H1 (cell line): ENCODE measurements at regions not wholly inside any gene's neighbourhood (a gene's known extent, or its start where the extent isn't known, plus 50 kb on each side); places are given as distances from the start of the nearest gene placed in this dataset.
A peak's percentile ranks its signal among the peaks of the same experiment; 100 is the strongest.

Experiments
- CTCF ChIA-PET: fragments of 300-600 bp; sonication (Branson Sonifier 250); formaldehyde crosslinking; loops from one replicate; lab custom pipeline; 2021; ENCODE audit not compliant: partially characterized antibody; lab: Charles Lee
- POLR2A ChIA-PET: fragments of 300-600 bp; sonication (Branson Sonifier 250); formaldehyde crosslinking; loops from one replicate; lab custom pipeline; 2021; ENCODE audit warnings: inconsistent platforms; ENCODE audit not compliant: partially characterized antibody; lab: Charles Lee
- DNase-seq, 2 experiments: peaks; one replicate each; pipeline versions ENCODE4 v3.0.0 to v3.0.0-alpha.2; 2010 to 2022; ENCODE audit warnings: low spot score in 2 of 2, low read depth in 1 of 2, mixed read lengths in 1 of 2
- FAIRE-seq: peaks from 2 replicates; lab custom pipeline; 2011; peaks lifted over from hg19 to GRCh38; lab: Jason Lieb, UNC
- H2AFZ ChIP-seq: 2 replicates; pipeline ENCODE4 v1.8.1; 2012; ENCODE audit warnings: low read length, inconsistent platforms
- H2AK5ac ChIP-seq: 2 replicates; pipeline ENCODE4 v1.6.1; 2013; ENCODE audit warnings: low read depth, low read length
- H2BK120ac ChIP-seq: replicated peaks from 2 replicates; pipeline ENCODE3; 2013; ENCODE audit warnings: low read depth, low read length, inconsistent platforms
- H2BK12ac ChIP-seq: 2 replicates; pipeline ENCODE4 v1.6.1; 2013; ENCODE audit warnings: low read depth, low read length
- H2BK15ac ChIP-seq: 2 replicates; pipeline ENCODE4 v1.6.1; 2013; ENCODE audit warnings: low read length
- H2BK20ac ChIP-seq: 2 replicates; pipeline ENCODE4 v1.6.1; 2013; ENCODE audit warnings: low read length
- H2BK5ac ChIP-seq: 2 replicates; pipeline ENCODE4 v1.6.1; 2013; ENCODE audit warnings: low read depth, low read length
- H3K14ac ChIP-seq: 2 replicates; pipeline ENCODE4 v1.6.1; 2013; ENCODE audit warnings: inconsistent platforms; ENCODE audit not compliant: insufficient read length
- H3K18ac ChIP-seq: 2 replicates; pipeline ENCODE4 v1.6.1; 2013; ENCODE audit warnings: low read length; ENCODE audit errors: extremely low read depth
- H3K23ac ChIP-seq: 2 replicates; pipeline ENCODE4 v1.6.1; 2013; ENCODE audit warnings: inconsistent platforms; ENCODE audit not compliant: insufficient read length
- H3K23me2 ChIP-seq: 2 replicates; pipeline ENCODE4 v1.6.1; 2013; ENCODE audit warnings: low read depth, low read length
- H3K27ac ChIP-seq: 2 replicates; pipeline ENCODE4 v1.6.1; 2011; ENCODE audit warnings: low read depth, low read length, inconsistent platforms
- H3K27me3 ChIP-seq, 4 experiments: replicated peaks in 1 of 4; 1 replicate in 1 of 4; 2 replicates in 3 of 4; pipeline versions ENCODE4 v1.6.1 to v1.8.1; 2011 to 2013; ENCODE audit warnings: low read length in 3 of 4, mild to moderate bottlenecking in 3 of 4, inconsistent platforms in 2 of 4, mixed read lengths in 2 of 4, moderate library complexity in 1 of 4; ENCODE audit not compliant: control insufficient read depth in 3 of 4, insufficient read depth in 3 of 4; ENCODE audit errors: extremely low read depth in 1 of 4
- H3K36me3 ChIP-seq, 4 experiments: 2 replicates each; pipeline versions ENCODE4 v1.6.1 to v1.8.1; 2011 to 2013; ENCODE audit warnings: mild to moderate bottlenecking in 4 of 4, low read length in 3 of 4, moderate library complexity in 2 of 4, control low read depth in 1 of 4, inconsistent platforms in 1 of 4; ENCODE audit not compliant: insufficient read depth in 4 of 4, control insufficient read depth in 2 of 4
- H3K4ac ChIP-seq: replicated peaks from 2 replicates; pipeline ENCODE3; 2013; ENCODE audit warnings: low read length, low read depth, mixed read lengths, inconsistent platforms; ENCODE audit not compliant: insufficient read length
- H3K4me1 ChIP-seq, 4 experiments: replicated peaks in 1 of 4; 1 replicate in 1 of 4; 2 replicates in 3 of 4; pipeline versions ENCODE4 v1.6.1 to v1.8.1; 2011 to 2013; ENCODE audit warnings: low read length in 3 of 4, inconsistent platforms in 2 of 4, mixed read lengths in 1 of 4; ENCODE audit not compliant: insufficient read depth in 4 of 4, control insufficient read depth in 3 of 4
- H3K4me2 ChIP-seq, 2 experiments: 2 replicates each; pipeline versions ENCODE4 v1.6.1 to v1.8.1; 2011 to 2013; ENCODE audit warnings: low read depth in 2 of 2, low read length in 2 of 2, control low read depth in 1 of 2, inconsistent platforms in 1 of 2, mild to moderate bottlenecking in 1 of 2; ENCODE audit not compliant: insufficient read depth in 1 of 2
- H3K4me3 ChIP-seq, 4 experiments: fragments of 200-600, 300-600 bp in 1 of 4; sonication (generic), shearing (Covaris generic), sonication (Bioruptor Twin) in 1 of 4; 2 replicates each; pipeline versions ENCODE4 v1.5.1 to v1.8.1; 2011 to 2016; ENCODE audit warnings: low read length in 4 of 4, low read depth in 3 of 4, control low read depth in 2 of 4, inconsistent platforms in 2 of 4, mild to moderate bottlenecking in 2 of 4, mixed read lengths in 1 of 4, moderate library complexity in 1 of 4; ENCODE audit not compliant: insufficient read depth in 2 of 4; ENCODE audit errors: extremely low read depth in 1 of 4
- H3K56ac ChIP-seq: replicated peaks from 2 replicates; pipeline ENCODE3; 2013; ENCODE audit warnings: low read depth, mild to moderate bottlenecking, mixed read lengths, low read length, inconsistent platforms; ENCODE audit not compliant: insufficient read length
- H3K79me1 ChIP-seq: 2 replicates; pipeline ENCODE4 v1.6.1; 2013; ENCODE audit warnings: low read depth, low read length, control low read depth
- H3K79me2 ChIP-seq, 2 experiments: 2 replicates each; pipeline versions ENCODE4 v1.6.1 to v1.8.1; 2012 to 2013; ENCODE audit warnings: low read length in 2 of 2, mild to moderate bottlenecking in 2 of 2, inconsistent platforms in 1 of 2; ENCODE audit not compliant: insufficient read depth in 2 of 2, control insufficient read depth in 1 of 2
- H3K9ac ChIP-seq, 4 experiments: replicated peaks in 1 of 4; 1 replicate in 1 of 4; 2 replicates in 3 of 4; pipeline versions ENCODE4 v1.6.1 to v1.8.1; 2011 to 2013; ENCODE audit warnings: low read depth in 3 of 4, low read length in 3 of 4, control low read depth in 2 of 4, mild to moderate bottlenecking in 2 of 4, moderate library complexity in 2 of 4, inconsistent platforms in 1 of 4; ENCODE audit errors: extremely low read depth in 1 of 4
- H3K9me3 ChIP-seq, 2 experiments: 2 replicates each; pipeline versions ENCODE4 v1.6.1 to v1.8.1; 2012 to 2013; ENCODE audit warnings: mild to moderate bottlenecking in 2 of 2, moderate library complexity in 2 of 2, control low read depth in 1 of 2, inconsistent platforms in 1 of 2, low read depth in 1 of 2, low read length in 1 of 2, mixed read lengths in 1 of 2; ENCODE audit not compliant: insufficient read depth in 2 of 2
- H4K20me1 ChIP-seq, 2 experiments: replicated peaks in 1 of 2; 2 replicates each; pipeline versions ENCODE3 to v1.8.1; 2011 to 2013; ENCODE audit warnings: inconsistent platforms in 2 of 2, low read length in 2 of 2, mild to moderate bottlenecking in 1 of 2; ENCODE audit not compliant: insufficient read depth in 2 of 2, control insufficient read depth in 1 of 2
- H4K5ac ChIP-seq: 2 replicates; pipeline ENCODE4 v1.6.1; 2013; ENCODE audit warnings: low read length, low read depth, mixed read lengths, inconsistent platforms; ENCODE audit not compliant: insufficient read length
- H4K8ac ChIP-seq: 2 replicates; pipeline ENCODE4 v1.8.0; 2013; ENCODE audit warnings: mild to moderate bottlenecking, moderate library complexity, low read length, inconsistent platforms; ENCODE audit not compliant: insufficient read depth; ENCODE audit errors: extremely low read depth
- H4K91ac ChIP-seq: replicated peaks from 2 replicates; pipeline ENCODE3; 2013; ENCODE audit warnings: low read length, mixed read lengths, inconsistent platforms; ENCODE audit not compliant: insufficient read length
- BRCA1 ChIP-seq: IDR thresholded peaks from 2 replicates; pipeline ENCODE4 v1.6.1; 2012; ENCODE audit warnings: low read depth, low read length, improper control_type of control experiment
- FOSL1 ChIP-seq: IDR thresholded peaks from 2 replicates; pipeline ENCODE4 v1.6.1; 2011; ENCODE audit warnings: mild to moderate bottlenecking, low read depth, low read length, moderate library complexity; ENCODE audit not compliant: insufficient read depth
- GABPA ChIP-seq: IDR thresholded peaks from 2 replicates; pipeline ENCODE4 v1.6.1; 2011; ENCODE audit warnings: mild to moderate bottlenecking, low read length, moderate library complexity, borderline replicate concordance; ENCODE audit not compliant: insufficient read depth
- GTF2F1 ChIP-seq: IDR thresholded peaks from 2 replicates; pipeline ENCODE4 v1.6.1; 2012; ENCODE audit warnings: low read depth, low read length, improper control_type of control experiment, borderline replicate concordance
- MAFK ChIP-seq: IDR thresholded peaks from 2 replicates; pipeline ENCODE4 v1.6.1; 2012; ENCODE audit warnings: low read depth, mild to moderate bottlenecking, improper control_type of control experiment, low read length
- PHF8 ChIP-seq: fragments of 200-600 bp; sonication (generic); conservative IDR thresholded peaks from 2 replicates; pipeline ENCODE4 v1.7.1; 2012; ENCODE audit warnings: low read depth, mild to moderate bottlenecking, inconsistent platforms, low read length, moderate library complexity
- RFX5 ChIP-seq: IDR thresholded peaks from 2 replicates; pipeline ENCODE4 v1.6.1; 2011; ENCODE audit warnings: low read depth, low read length, improper control_type of control experiment, borderline replicate concordance
- SAP30 ChIP-seq: fragments of 300-600 bp; sonication (generic); IDR thresholded peaks from 2 replicates; pipeline ENCODE4 v1.7.1; 2012; ENCODE audit warnings: low read length, moderate library complexity, mild to moderate bottlenecking, inconsistent platforms; ENCODE audit not compliant: insufficient read depth, insufficient replicate concordance
- SIX5 ChIP-seq: IDR thresholded peaks from 2 replicates; pipeline ENCODE4 v1.6.1; 2011; ENCODE audit warnings: mild to moderate bottlenecking, low read depth, low read length
- SP1 ChIP-seq: IDR thresholded peaks from 2 replicates; pipeline ENCODE4 v1.6.1; 2011; ENCODE audit warnings: low read depth, low read length
- SP2 ChIP-seq: IDR thresholded peaks from 2 replicates; pipeline ENCODE4 v1.6.1; 2012; ENCODE audit warnings: mild to moderate bottlenecking, low read length, inconsistent platforms
- TAF1 ChIP-seq: IDR thresholded peaks from 2 replicates; pipeline ENCODE4 v1.6.1; 2011; ENCODE audit warnings: mild to moderate bottlenecking, low read depth, low read length
- TAF7 ChIP-seq: optimal IDR thresholded peaks from 2 replicates; pipeline ENCODE3; 2011; ENCODE audit warnings: low read depth, mild to moderate bottlenecking, inconsistent platforms, low read length, moderate library complexity, borderline replicate concordance
- TEAD4 ChIP-seq: IDR thresholded peaks from 2 replicates; pipeline ENCODE4 v1.6.1; 2012; ENCODE audit warnings: low read depth, low read length, inconsistent platforms, mixed read lengths
- YY1 ChIP-seq: IDR thresholded peaks from 2 replicates; pipeline ENCODE4 v1.6.1; 2011; ENCODE audit warnings: low read depth, mild to moderate bottlenecking, low read length
- WGBS, 2 experiments: shearing (Covaris generic) in 1 of 2; methylation state at CpG; one replicate each; pipeline versions ENCODE4 v1.1.6 to v1.1.7; 2013 to 2015; ENCODE audit warnings: low lambda C conversion rate in 2 of 2, mixed read lengths in 2 of 2, inconsistent platforms in 1 of 2, low coverage in 1 of 2, missing lambda C conversion rate in 1 of 2; ENCODE audit not compliant: insufficient replicate concordance in 2 of 2, insufficient coverage in 1 of 2, insufficient read length in 1 of 2; ENCODE audit errors: extremely low coverage in 1 of 2, missing lambda C conversion rate in 1 of 2; 5-methylcytosine and 5-hydroxymethylcytosine counted together

- POLR2A ChIA-PET, result no interaction called here
- TF ChIP-seq BRCA1 (no peak), TEAD4 (0 out of 2 replicates have a peak, but pooled peaks have one; percentile 32), YY1 (peak; percentile 78; the same call in 1 of the 2 replicates), MAFK (no peak), FOSL1 (no peak), SAP30 (peak; percentile 51), SIX5 (no peak), GTF2F1 (no peak), PHF8 (no peak), TAF1 (no peak), SP2 (no peak), SP1 (0 out of 2 replicates have a peak, but pooled peaks have one; percentile 47), GABPA (no peak), TAF7 (no peak), RFX5 (0 out of 2 replicates have a peak, but pooled peaks have one; percentile 10)
Observed at GRCh38 chr4:103429283-103429682, 231.1 kb upstream of the CENPE start.

More at GRCh38 chr4:103429283-103429682, 231.1 kb upstream of the CENPE start:
- Histone ChIP-seq H3K36me3 (no peaks in the 10 kb centered on the region), H4K20me1 (no peaks in the 10 kb centered on the region), H3K23ac (no peak overlapping the region), H2BK120ac (no peak overlapping the region), H2AK5ac (no peak overlapping the region), H3K56ac (no peak overlapping the region), H3K4me3 (no peak overlapping the region), H3K27me3 (no peaks in the 10 kb centered on the region), H2BK5ac (no peak overlapping the region; the same call in 1 of the 2 replicates), H2BK12ac (no peak overlapping the region), H3K4me1 (peaks cover 3 to 11% (median 5%) of the 10 kb centered on the region in 4 experiments; a peak in 4 of 7 replicates), H3K79me1 (no peaks in the 10 kb centered on the region), H3K4ac (no peak overlapping the region), H3K9me3 (no peaks in the 10 kb centered on the region), H4K91ac (no peak overlapping the region), H4K5ac (no peak overlapping the region), H3K23me2 (no peaks in the 10 kb centered on the region), H2AFZ (no peak overlapping the region), H3K4me2 (peak overlapping the region in 1 of 2 experiments; percentile 36; a peak in 1 of 4 replicates), H4K8ac (no peak overlapping the region), H2BK20ac (peak overlapping the region; percentile 53; the same call in 1 of the 2 replicates), H3K18ac (no peak overlapping the region), H3K27ac (no peak overlapping the region), H2BK15ac (no peak overlapping the region), H3K14ac (no peak overlapping the region), H3K9ac (no peak overlapping the region), H3K79me2 (no peaks in the 10 kb centered on the region)
- DNase-seq, result peak; percentile 69 to 77
- peak; percentile 94 for FAIRE-seq
- CTCF ChIA-PET, result interaction anchor here (0.9 to 2.5 kb wide), 3 partner anchors 8 to 204 kb away, joined by 3 to 7 read pairs (median 5); no protein-coding TSS in a partner anchor
- whole genome bisulfite sequencing, 2 experiments, result 7% methylated on average over 7 of the region's 7 CpGs; no CpG with 5 or more reads in 1 of the 2 experiments
